Type B pancreatic cell (in vitro differentiated cells): ENCODE measurements at regions not wholly inside any gene's neighbourhood (a gene's known extent, or its start where the extent isn't known, plus 50 kb on each side); places are given as distances from the start of the nearest gene placed in this dataset.
"Not testable (repeated sequence)": the region's sequence is repeated elsewhere in the genome, so short reads cannot be mapped to it uniquely, and the experiment has no call there.

Experiments
- DNase-seq: peaks from one replicate; pipeline ENCODE4 v3.0.0; 2021; ENCODE audit warnings: mixed read lengths; ENCODE audit not compliant: unreplicated experiment; ENCODE audit errors: extremely low spot score
- H3K27ac Mint-ChIP-seq: 2 replicates; pipeline ENCODE4 v1.8.0; 2021; ENCODE audit warnings: mild to moderate bottlenecking, mixed read lengths
- H3K27me3 Mint-ChIP-seq: 2 replicates; pipeline ENCODE4 v1.8.0; 2021; ENCODE audit warnings: mixed read lengths
- H3K36me3 Mint-ChIP-seq: 2 replicates; pipeline ENCODE4 v1.8.0; 2021; ENCODE audit warnings: mixed read lengths
- H3K4me1 Mint-ChIP-seq: one replicate; pipeline ENCODE4 v1.8.0; 2021; ENCODE audit warnings: mixed read lengths; ENCODE audit not compliant: unreplicated experiment
- H3K4me3 Mint-ChIP-seq: 2 replicates; pipeline ENCODE4 v1.8.0; 2021; ENCODE audit warnings: mild to moderate bottlenecking, mixed read lengths
- H3K9me3 Mint-ChIP-seq: 2 replicates; pipeline ENCODE4 v1.8.0; 2021; ENCODE audit warnings: mixed read lengths
- TF ChIP-seq, protein P1 (sequence below): fragments of 200-600 bp; sonication (generic); conservative IDR thresholded peaks from 2 replicates; pipeline ENCODE4 v1.5.0; 2021; ENCODE audit warnings: antibody characterized with exemption, mild to moderate bottlenecking

DNA sequence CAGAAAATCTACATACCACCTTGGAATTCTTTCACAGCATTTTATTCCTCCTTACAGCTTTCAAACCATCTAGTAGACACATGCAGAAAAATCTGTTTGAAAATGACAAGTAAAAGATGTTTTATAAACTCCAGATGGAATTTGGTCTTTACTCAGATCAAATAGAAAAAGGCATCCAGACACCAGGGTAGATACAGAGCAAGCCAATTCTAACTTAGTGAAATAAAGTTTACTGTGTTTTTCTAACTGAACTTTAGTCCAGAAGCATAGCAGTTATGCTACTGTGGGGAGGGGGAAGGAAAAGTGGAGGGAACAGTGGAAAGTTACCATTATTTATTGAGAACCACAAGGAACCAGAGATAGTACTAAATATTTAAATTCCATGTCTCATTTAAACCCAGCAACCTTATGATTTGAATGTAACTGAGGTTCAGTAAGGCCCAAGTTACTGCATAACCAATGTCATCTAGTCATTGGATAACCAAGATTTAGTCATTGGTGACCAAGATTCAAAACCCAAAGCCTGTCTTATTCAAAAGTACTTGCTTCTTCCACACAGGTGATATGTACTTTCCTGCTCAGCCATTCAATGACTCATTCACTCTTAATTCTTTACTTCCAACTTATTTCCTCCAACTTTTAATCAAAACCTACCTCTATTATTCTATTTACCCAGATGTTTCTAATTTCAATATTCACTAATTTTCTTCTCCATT, 57.7 kb downstream of the RAD51AP2 start:
- H3K36me3 Mint-ChIP-seq = no peaks in the 10 kb centered on the region
- no peaks in the 10 kb centered on the region for H3K9me3 Mint-ChIP-seq
- no peak overlapping the region for H3K27ac Mint-ChIP-seq
- no peak for DNase-seq
- H3K4me1 Mint-ChIP-seq = no peaks in the 10 kb centered on the region
- no peaks in the 10 kb centered on the region for H3K27me3 Mint-ChIP-seq
- TF ChIP-seq, protein P1, sequence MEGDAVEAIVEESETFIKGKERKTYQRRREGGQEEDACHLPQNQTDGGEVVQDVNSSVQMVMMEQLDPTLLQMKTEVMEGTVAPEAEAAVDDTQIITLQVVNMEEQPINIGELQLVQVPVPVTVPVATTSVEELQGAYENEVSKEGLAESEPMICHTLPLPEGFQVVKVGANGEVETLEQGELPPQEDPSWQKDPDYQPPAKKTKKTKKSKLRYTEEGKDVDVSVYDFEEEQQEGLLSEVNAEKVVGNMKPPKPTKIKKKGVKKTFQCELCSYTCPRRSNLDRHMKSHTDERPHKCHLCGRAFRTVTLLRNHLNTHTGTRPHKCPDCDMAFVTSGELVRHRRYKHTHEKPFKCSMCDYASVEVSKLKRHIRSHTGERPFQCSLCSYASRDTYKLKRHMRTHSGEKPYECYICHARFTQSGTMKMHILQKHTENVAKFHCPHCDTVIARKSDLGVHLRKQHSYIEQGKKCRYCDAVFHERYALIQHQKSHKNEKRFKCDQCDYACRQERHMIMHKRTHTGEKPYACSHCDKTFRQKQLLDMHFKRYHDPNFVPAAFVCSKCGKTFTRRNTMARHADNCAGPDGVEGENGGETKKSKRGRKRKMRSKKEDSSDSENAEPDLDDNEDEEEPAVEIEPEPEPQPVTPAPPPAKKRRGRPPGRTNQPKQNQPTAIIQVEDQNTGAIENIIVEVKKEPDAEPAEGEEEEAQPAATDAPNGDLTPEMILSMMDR = no peak
- H3K4me3 Mint-ChIP-seq = no peak overlapping the region

DNA sequence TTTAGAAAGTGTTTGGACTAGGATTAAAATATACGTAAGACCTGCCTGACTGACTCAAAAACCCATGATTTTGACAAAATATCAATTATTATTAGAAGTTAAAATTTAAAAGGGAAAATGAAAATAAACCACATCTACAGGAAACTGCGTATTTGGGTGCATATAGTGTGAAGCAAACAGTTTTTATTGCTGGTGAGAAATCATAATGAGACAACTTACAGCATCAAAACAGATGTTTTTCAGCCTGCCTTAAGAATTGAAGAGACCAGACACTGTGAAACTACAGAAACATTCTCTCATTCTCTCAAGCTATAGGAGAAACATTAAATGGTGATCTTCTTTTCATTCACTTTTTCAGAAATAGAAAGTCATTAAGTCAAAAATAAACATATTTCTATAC, 62.9 kb downstream of the RAD51AP2 start:
- no peak for DNase-seq
- H3K4me1 Mint-ChIP-seq = no peaks in the 10 kb centered on the region
- H3K9me3 Mint-ChIP-seq = no peaks in the 10 kb centered on the region
- H3K27me3 Mint-ChIP-seq = no peaks in the 10 kb centered on the region
- TF ChIP-seq, protein P1 = no peak
- H3K27ac Mint-ChIP-seq = no peak overlapping the region
- no peaks in the 10 kb centered on the region for H3K36me3 Mint-ChIP-seq
- H3K4me3 Mint-ChIP-seq = no peak overlapping the region

DNA sequence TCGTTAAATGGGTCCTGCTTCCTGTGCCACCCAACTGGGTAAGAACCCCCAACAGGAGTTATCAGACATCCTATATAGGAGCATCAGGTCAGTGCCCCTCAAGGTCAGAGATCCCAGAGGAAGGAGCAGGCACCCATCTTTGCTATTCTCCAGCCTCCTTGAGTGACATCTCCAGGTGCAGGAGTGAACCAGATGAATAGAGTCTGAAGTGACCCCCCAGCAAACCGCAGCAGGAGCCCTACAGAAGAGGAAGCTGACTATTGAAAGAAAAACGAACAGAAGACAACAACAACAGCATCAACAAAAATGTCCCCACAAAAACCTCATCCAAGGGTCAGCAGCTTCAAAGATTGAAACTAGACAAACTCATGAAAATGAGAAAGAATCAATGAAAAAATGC, 72.0 kb downstream of the RAD51AP2 start:
- not testable (repeated sequence) for H3K9me3 Mint-ChIP-seq, DNase-seq, H3K27ac Mint-ChIP-seq, H3K36me3 Mint-ChIP-seq, H3K4me3 Mint-ChIP-seq, H3K27me3 Mint-ChIP-seq, H3K4me1 Mint-ChIP-seq

DNA sequence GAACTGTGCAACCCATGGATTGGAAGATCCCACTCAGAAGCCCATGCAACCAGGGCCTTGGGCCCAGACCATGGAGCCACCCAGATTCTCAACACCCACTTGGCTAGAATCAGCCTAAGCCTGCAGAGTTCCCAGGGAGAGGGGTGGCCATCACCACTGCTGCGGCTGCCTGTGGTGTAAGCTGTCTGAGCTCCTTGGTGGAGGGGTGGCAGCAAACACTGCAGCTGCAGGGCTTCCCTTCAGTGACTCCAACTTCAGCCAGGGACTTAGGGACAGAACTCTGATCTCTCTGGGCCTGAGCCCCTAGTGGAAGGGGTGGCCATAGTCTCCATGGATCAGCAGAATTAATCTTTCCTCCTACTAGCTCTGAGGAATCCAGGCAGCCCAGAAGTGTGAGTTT, 72.5 kb downstream of the RAD51AP2 start:
- TF ChIP-seq, protein P1 = no peak
- H3K9me3 Mint-ChIP-seq = peaks cover 9% of the 10 kb centered on the region
- no peak overlapping the region for H3K4me3 Mint-ChIP-seq
- DNase-seq = no peak
- no peaks in the 10 kb centered on the region for H3K4me1 Mint-ChIP-seq
- H3K27ac Mint-ChIP-seq = no peak overlapping the region
- H3K27me3 Mint-ChIP-seq = no peaks in the 10 kb centered on the region
- no peaks in the 10 kb centered on the region for H3K36me3 Mint-ChIP-seq

DNA sequence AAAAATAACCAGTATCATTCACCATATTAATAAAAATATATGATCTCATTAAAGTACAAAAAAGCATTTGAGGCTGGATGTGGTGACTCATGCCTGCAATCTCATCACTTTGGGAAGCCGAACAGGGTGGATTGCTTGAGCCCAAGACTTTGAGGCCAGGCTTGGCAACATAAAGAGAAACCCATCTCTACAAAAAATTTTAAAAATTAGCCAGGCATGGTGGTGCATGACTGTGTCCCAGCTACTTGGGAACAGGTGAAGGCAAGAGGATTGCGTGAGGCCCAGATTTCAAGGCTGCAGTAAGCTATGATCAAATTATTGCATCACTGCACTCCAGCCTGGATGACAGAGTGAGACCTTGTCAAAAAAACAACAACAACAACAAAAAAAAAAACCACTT, 75.9 kb downstream of the RAD51AP2 start:
- TF ChIP-seq, protein P1 = no peak
- Mint-ChIP-seq H3K4me1 (peaks cover 4% of the 10 kb centered on the region), H3K9me3 (peaks cover 5% of the 10 kb centered on the region), H3K36me3 (no peaks in the 10 kb centered on the region), H3K4me3 (no peak overlapping the region), H3K27ac (no peak overlapping the region), H3K27me3 (no peaks in the 10 kb centered on the region)
- DNase-seq = no peak

DNA sequence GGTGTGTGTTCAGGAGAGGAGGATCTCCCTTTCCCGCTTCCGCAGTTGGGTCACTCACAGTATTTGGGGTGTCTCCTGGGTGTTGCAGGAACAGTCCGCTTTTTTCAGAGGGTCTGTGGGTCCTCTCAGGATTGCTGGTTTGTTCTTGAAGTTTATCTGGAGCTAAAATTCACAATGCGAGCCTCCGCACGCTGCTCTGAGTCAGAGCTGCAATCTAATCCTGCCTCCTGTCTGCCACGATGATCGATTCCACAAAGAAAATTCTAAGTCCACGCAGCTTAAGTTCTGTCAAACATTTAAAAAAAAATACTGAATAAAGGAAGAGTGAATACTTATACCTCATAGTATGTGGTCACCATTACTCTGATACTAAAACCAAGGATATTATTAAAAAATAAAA, 76.5 kb downstream of the RAD51AP2 start:
- Mint-ChIP-seq H3K4me3 (no peak overlapping the region), H3K4me1 (peaks cover 4% of the 10 kb centered on the region), H3K27me3 (no peaks in the 10 kb centered on the region), H3K27ac (no peak overlapping the region), H3K9me3 (peaks cover 5% of the 10 kb centered on the region), H3K36me3 (no peaks in the 10 kb centered on the region)
- TF ChIP-seq, protein P1 = no peak
- no peak for DNase-seq
